OCI-LY3 (cell line): ENCODE measurements at regions not wholly inside any gene's neighbourhood (a gene's known extent, or its start where the extent isn't known, plus 50 kb on each side); places are given as distances from the start of the nearest gene placed in this dataset.

Experiments
- EZH2phosphoT487 ChIP-seq: fragments of 200-600 bp; shearing (Covaris generic); IDR thresholded peaks from 2 replicates; pipeline ENCODE4 v1.6.1; 2018; ENCODE audit warnings: antibody characterized with exemption, mixed run types, low read depth
- TF ChIP-seq, protein P1 (sequence below): fragments of 200-600, 300-600 bp; sonication (generic); IDR thresholded peaks from 2 replicates; pipeline ENCODE4 v1.5.1; 2014; ENCODE audit warnings: antibody characterized with exemption, low read length, low read depth

DNA sequence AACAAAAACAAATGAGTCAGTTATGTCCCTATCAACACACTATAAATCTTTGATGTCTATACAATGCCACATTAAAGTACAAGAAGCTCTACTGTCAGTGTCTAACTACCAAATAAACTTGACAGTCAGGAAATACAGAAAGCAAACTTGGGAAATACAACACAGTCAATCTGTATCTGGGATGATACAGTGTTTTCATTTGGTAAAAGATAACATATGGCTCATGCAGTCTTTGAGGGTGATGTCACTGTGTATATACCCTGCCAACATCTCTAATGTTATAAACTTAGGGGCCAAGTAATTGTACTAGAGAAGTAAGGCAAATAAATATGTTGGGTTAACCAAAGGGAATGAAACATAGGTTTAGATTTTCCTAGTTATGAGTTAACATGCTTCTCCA, 552.5 kb upstream of the ADAMTS5 start:
- TF ChIP-seq, protein P1, sequence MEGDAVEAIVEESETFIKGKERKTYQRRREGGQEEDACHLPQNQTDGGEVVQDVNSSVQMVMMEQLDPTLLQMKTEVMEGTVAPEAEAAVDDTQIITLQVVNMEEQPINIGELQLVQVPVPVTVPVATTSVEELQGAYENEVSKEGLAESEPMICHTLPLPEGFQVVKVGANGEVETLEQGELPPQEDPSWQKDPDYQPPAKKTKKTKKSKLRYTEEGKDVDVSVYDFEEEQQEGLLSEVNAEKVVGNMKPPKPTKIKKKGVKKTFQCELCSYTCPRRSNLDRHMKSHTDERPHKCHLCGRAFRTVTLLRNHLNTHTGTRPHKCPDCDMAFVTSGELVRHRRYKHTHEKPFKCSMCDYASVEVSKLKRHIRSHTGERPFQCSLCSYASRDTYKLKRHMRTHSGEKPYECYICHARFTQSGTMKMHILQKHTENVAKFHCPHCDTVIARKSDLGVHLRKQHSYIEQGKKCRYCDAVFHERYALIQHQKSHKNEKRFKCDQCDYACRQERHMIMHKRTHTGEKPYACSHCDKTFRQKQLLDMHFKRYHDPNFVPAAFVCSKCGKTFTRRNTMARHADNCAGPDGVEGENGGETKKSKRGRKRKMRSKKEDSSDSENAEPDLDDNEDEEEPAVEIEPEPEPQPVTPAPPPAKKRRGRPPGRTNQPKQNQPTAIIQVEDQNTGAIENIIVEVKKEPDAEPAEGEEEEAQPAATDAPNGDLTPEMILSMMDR, result no peak
- no peak for TF ChIP-seq EZH2phosphoT487
